ENCODE measurements at regions not wholly inside any gene's neighbourhood (a gene's known extent, or its start where the extent isn't known, plus 50 kb on each side); places are given as distances from the start of the nearest gene placed in this dataset.

DNA sequence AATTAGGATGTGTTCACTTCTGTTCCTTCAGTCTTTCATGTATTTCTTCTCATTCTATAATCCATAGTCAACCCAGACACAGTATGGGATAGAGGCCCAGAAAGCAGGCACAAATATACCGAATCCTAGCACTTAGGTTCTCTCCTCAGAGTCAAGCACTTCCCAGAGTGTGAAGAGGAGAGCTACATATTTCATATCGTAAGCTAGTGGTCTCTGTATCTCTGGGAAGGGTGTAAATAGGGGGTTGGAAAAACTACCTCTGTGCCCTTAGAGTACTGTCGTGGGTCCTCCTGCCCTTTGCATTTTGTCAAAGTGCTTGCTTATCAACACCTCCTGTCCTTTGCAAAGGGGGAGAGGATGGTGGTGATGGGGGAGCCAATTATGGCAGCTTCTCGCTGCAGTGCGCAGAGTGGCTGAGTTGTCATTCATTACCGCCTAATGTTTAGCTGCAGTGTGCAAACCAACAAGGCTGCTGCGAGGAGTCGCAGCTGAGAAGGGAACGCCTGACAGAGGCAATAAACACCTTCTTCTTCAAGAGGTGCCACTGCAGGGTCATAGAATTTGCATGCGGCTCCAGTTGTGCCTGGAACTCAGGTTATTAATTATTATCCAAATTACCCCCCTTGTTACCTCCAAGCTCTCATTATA lies 182.7 kb downstream of the NUF2 start:
- Histone ChIP-seq H3K4me1 (ENCODE audit: control insufficient read depth, insufficient read depth, low read length) (no peaks in the 10 kb centered on the region), H3K9me3 (ENCODE audit: control insufficient read depth, insufficient read depth, low read depth, low read length) (no peaks in the 10 kb centered on the region), H3K27ac (ENCODE audit: low read length) (no peak overlapping the region), H3K4me3 (ENCODE audit: low read depth in 2 of 2, low read length in 2 of 2) (no peak overlapping the region), H3K36me3 (ENCODE audit: control insufficient read depth, insufficient read depth, low read length) (no peaks in the 10 kb centered on the region), H3K27me3 (ENCODE audit: control insufficient read depth, insufficient read depth, low read length) (no peaks in the 10 kb centered on the region)
- no TSS peak for BruUV-seq (replicated peaks)
- in situ Hi-C loops (cut with HindIII; ENCODE audit: low pct_unique_long_range_greater_than_20kb, low sequenced_read_pairs) (no loop called here), intact Hi-C loops (cut with micrococcal nuclease; ENCODE audit: unreplicated experiment) (no loop called here)
- TF ChIP-seq, protein P1, sequence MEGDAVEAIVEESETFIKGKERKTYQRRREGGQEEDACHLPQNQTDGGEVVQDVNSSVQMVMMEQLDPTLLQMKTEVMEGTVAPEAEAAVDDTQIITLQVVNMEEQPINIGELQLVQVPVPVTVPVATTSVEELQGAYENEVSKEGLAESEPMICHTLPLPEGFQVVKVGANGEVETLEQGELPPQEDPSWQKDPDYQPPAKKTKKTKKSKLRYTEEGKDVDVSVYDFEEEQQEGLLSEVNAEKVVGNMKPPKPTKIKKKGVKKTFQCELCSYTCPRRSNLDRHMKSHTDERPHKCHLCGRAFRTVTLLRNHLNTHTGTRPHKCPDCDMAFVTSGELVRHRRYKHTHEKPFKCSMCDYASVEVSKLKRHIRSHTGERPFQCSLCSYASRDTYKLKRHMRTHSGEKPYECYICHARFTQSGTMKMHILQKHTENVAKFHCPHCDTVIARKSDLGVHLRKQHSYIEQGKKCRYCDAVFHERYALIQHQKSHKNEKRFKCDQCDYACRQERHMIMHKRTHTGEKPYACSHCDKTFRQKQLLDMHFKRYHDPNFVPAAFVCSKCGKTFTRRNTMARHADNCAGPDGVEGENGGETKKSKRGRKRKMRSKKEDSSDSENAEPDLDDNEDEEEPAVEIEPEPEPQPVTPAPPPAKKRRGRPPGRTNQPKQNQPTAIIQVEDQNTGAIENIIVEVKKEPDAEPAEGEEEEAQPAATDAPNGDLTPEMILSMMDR (IDR thresholded peaks at IDR 0.05) = no peak
- TF ChIP-seq SIN3A (IDR thresholded peaks at IDR 0.05; ENCODE audit: borderline replicate concordance, insufficient read depth, low read depth, low read length) (no peak), POLR2AphosphoS5 (IDR thresholded peaks at IDR 0.05; ENCODE audit: low read depth, low read length) (no peak), TCF7L2 (IDR thresholded peaks at IDR 0.05; ENCODE audit: low read depth, low read length) (no peak)
- TF ChIP-seq, protein P2, sequence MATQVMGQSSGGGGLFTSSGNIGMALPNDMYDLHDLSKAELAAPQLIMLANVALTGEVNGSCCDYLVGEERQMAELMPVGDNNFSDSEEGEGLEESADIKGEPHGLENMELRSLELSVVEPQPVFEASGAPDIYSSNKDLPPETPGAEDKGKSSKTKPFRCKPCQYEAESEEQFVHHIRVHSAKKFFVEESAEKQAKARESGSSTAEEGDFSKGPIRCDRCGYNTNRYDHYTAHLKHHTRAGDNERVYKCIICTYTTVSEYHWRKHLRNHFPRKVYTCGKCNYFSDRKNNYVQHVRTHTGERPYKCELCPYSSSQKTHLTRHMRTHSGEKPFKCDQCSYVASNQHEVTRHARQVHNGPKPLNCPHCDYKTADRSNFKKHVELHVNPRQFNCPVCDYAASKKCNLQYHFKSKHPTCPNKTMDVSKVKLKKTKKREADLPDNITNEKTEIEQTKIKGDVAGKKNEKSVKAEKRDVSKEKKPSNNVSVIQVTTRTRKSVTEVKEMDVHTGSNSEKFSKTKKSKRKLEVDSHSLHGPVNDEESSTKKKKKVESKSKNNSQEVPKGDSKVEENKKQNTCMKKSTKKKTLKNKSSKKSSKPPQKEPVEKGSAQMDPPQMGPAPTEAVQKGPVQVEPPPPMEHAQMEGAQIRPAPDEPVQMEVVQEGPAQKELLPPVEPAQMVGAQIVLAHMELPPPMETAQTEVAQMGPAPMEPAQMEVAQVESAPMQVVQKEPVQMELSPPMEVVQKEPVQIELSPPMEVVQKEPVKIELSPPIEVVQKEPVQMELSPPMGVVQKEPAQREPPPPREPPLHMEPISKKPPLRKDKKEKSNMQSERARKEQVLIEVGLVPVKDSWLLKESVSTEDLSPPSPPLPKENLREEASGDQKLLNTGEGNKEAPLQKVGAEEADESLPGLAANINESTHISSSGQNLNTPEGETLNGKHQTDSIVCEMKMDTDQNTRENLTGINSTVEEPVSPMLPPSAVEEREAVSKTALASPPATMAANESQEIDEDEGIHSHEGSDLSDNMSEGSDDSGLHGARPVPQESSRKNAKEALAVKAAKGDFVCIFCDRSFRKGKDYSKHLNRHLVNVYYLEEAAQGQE (IDR thresholded peaks at IDR 0.05; ENCODE audit: insufficient read depth in 1 of 2, low read depth in 2 of 2, low read length in 1 of 2) = no peak
- ChIA-PET POLR2A (no interaction called here), CTCF (no interaction called here)
- ATAC-seq (no peak), DNase-seq (ENCODE audit: low read depth, low spot score) (no peak)

DNA sequence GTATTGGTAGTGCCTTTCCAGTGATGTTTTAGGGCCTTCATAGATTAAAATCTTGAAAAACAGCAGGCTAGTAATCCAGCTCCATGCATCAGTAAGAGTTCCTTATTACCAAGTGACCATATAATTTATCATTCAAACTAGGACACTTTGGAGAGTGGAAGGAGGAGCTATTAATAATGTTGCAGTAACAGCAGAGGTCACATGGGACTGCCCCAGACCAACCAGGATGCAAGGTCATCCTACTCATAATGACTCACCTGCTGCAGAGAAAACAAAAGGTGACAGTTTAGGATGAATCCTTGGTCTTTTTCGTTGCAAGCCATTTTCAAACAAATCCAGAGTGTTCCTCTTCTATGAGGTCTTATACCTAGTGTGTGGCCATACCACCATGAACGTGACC lies 187.4 kb downstream of the NUF2 start:
- ChIA-PET POLR2A (no interaction called here), CTCF (no interaction called here)
- DNase-seq (ENCODE audit: low read depth, low spot score) = no peak
- Histone ChIP-seq H3K9me3 (ENCODE audit: control insufficient read depth, insufficient read depth, low read depth, low read length) (no peaks in the 10 kb centered on the region), H3K27me3 (ENCODE audit: control insufficient read depth, insufficient read depth, low read length) (no peaks in the 10 kb centered on the region), H3K4me3 (ENCODE audit: low read depth in 2 of 2, low read length in 2 of 2) (no peak overlapping the region), H3K4me1 (ENCODE audit: control insufficient read depth, insufficient read depth, low read length) (no peaks in the 10 kb centered on the region), H3K36me3 (ENCODE audit: control insufficient read depth, insufficient read depth, low read length) (no peaks in the 10 kb centered on the region), H3K27ac (ENCODE audit: low read length) (no peak overlapping the region)
- BruUV-seq (replicated peaks) = no TSS peak
- ATAC-seq = no peak
- in situ Hi-C loops (cut with HindIII; ENCODE audit: low pct_unique_long_range_greater_than_20kb, low sequenced_read_pairs) (no loop called here), intact Hi-C loops (cut with micrococcal nuclease; ENCODE audit: unreplicated experiment) (no loop called here)
- TF ChIP-seq, protein P1 (IDR thresholded peaks at IDR 0.05) = no peak
- TF ChIP-seq TCF7L2 (IDR thresholded peaks at IDR 0.05; ENCODE audit: low read depth, low read length) (no peak), SIN3A (IDR thresholded peaks at IDR 0.05; ENCODE audit: borderline replicate concordance, insufficient read depth, low read depth, low read length) (no peak), POLR2AphosphoS5 (IDR thresholded peaks at IDR 0.05; ENCODE audit: low read depth, low read length) (no peak)
- TF ChIP-seq, protein P2 (IDR thresholded peaks at IDR 0.05; ENCODE audit: insufficient read depth in 1 of 2, low read depth in 2 of 2, low read length in 1 of 2) = no peak
